Testis (tissue), 2 donors: ENCODE measurements at regions not wholly inside any gene's neighbourhood (a gene's known extent, or its start where the extent isn't known, plus 50 kb on each side); places are given as distances from the start of the nearest gene placed in this dataset.

Source experiments
- CTCF ChIP-seq, 3 experiments: fragments of 450-650 bp in 2 of 3; fragments of 200-600 bp in 1 of 3; sonication (generic) in 1 of 3; IDR thresholded peaks; one replicate each; pipeline ENCODE4 v1.5.1; 2016 to 2019; ENCODE audit warnings: antibody characterized with exemption in 3 of 3, mild to moderate bottlenecking in 2 of 3, moderate library complexity in 1 of 3
- POLR2A ChIP-seq: fragments of 450-650 bp; IDR thresholded peaks from one replicate; pipeline ENCODE4 v1.6.1; 2017; ENCODE audit warnings: antibody characterized with exemption, mild to moderate bottlenecking, moderate library complexity

- TF ChIP-seq CTCF (IDR thresholded peaks at IDR 0.05) (no peak), POLR2A (no peak)
Measured at GRCh38 chr3:126263539-126263938, 83.2 kb upstream of the ALDH1L1 start.
